HCT116 (cell line): ENCODE measurements at regions not wholly inside any gene's neighbourhood (a gene's known extent, or its start where the extent isn't known, plus 50 kb on each side); places are given as distances from the start of the nearest gene placed in this dataset.

Experiments used
- ATAC-seq: fragments of 200-7000 bp; cut with Tn5 transposase; 2 replicates; pipeline ENCODE4 v1.9.1; 2020; ENCODE audit warnings: mild to moderate bottlenecking, moderate library complexity
- BruUV-seq: library from RNA; stranded (reverse); fragments of 400-500 nt; replicated peaks from 2 replicates; lab custom pipeline; 2021; lab: Mats Ljungman, UMichigan
- CTCF ChIA-PET: fragments of 300-600 bp; sonication (Branson Sonifier 250); formaldehyde crosslinking; loops from one replicate; lab custom pipeline; 2021; ENCODE audit warnings: antibody characterized with exemption; lab: Charles Lee
- POLR2A ChIA-PET: fragments of 300-600, 350-600 bp; sonication (Branson Sonifier 250); formaldehyde crosslinking; loops from one replicate; lab custom pipeline; 2021; ENCODE audit warnings: antibody characterized with exemption; lab: Charles Lee
- RAD21 ChIA-PET, 2 experiments: fragments of 300-600 bp; sonication (Branson Sonifier 250); formaldehyde crosslinking; loops; one replicate each; lab custom pipeline; 2023; ENCODE audit warnings: low total read pairs in 2 of 2; ENCODE audit not compliant: uncharacterized antibody in 2 of 2, unreplicated experiment in 2 of 2, low non-redundant PET in 1 of 2; lab: Charles Lee
- DNase-seq: peaks from one replicate; pipeline ENCODE4 v3.0.0-alpha.2; 2010; ENCODE audit warnings: low read depth, low spot score
- H2AFZ ChIP-seq: fragments of 200-600 bp; shearing (Covaris generic), sonication (generic); 2 replicates; pipeline ENCODE4 v1.6.1; 2017; ENCODE audit warnings: low read depth, mixed run types, mixed read lengths, antibody characterized with exemption, low read length; ENCODE audit not compliant: poor library complexity, severe bottlenecking
- H3K27ac ChIP-seq: 2 replicates; pipeline ENCODE4 v1.5.1; 2012; ENCODE audit warnings: low read depth, low read length
- H3K27me3 ChIP-seq: fragments of 200-600 bp; sonication (generic); 2 replicates; pipeline ENCODE4 v1.6.1; 2016; ENCODE audit warnings: mixed run types, low read length, mixed read lengths; ENCODE audit not compliant: insufficient read depth
- H3K36me3 ChIP-seq, 2 experiments: fragments of 200-500 bp in 1 of 2; fragments of 200-600 bp in 1 of 2; sonication (Bioruptor generic) in 1 of 2; sonication (generic) in 1 of 2; 2 replicates each; pipeline versions ENCODE4 v1.5.1 to v1.6.1; 2014 to 2016; ENCODE audit warnings: low read length in 2 of 2, inconsistent platforms in 1 of 2, mixed read lengths in 1 of 2, mixed run types in 1 of 2; ENCODE audit not compliant: insufficient read depth in 2 of 2, control insufficient read depth in 1 of 2
- H3K4me1 ChIP-seq, 2 experiments: fragments of 200-600 bp in 1 of 2; sonication (generic) in 1 of 2; 2 replicates each; pipeline versions ENCODE4 v1.5.1 to v1.6.1; 2012 to 2017; ENCODE audit warnings: low read length in 2 of 2, inconsistent platforms in 1 of 2, mild to moderate bottlenecking in 1 of 2, mixed read lengths in 1 of 2, mixed run types in 1 of 2, moderate library complexity in 1 of 2; ENCODE audit not compliant: insufficient read depth in 2 of 2, control insufficient read depth in 1 of 2
- H3K4me2 ChIP-seq: fragments of 200-600 bp; sonication (generic); 2 replicates; pipeline ENCODE4 v1.6.1; 2017; ENCODE audit warnings: mixed run types, low read length, mixed read lengths
- H3K4me3 ChIP-seq, 2 experiments: fragments of 200-600 bp in 1 of 2; sonication (generic) in 1 of 2; replicated peaks in 1 of 2; 2 replicates each; pipeline ENCODE4 v1.5.1; 2011 to 2016; ENCODE audit warnings: low read length in 2 of 2, control low read depth in 1 of 2, low read depth in 1 of 2, mild to moderate bottlenecking in 1 of 2, mixed read lengths in 1 of 2, mixed run types in 1 of 2
- H3K79me2 ChIP-seq: fragments of 200-600 bp; sonication (generic); 2 replicates; pipeline ENCODE4 v1.6.1; 2017; ENCODE audit warnings: mild to moderate bottlenecking, mixed run types, low read length, moderate library complexity, mixed read lengths; ENCODE audit not compliant: insufficient read depth
- H3K9ac ChIP-seq: fragments of 200-600 bp; sonication (generic); 2 replicates; pipeline ENCODE4 v1.6.1; 2016; ENCODE audit warnings: low read length, mixed read lengths
- H3K9me2 ChIP-seq: fragments of 200-600 bp; sonication (generic), shearing (Covaris generic); 2 replicates; pipeline ENCODE4 v1.6.1; 2017; ENCODE audit warnings: mixed run types, mild to moderate bottlenecking, moderate library complexity; ENCODE audit not compliant: insufficient read depth
- H3K9me3 ChIP-seq, 2 experiments: fragments of 200-500 bp in 1 of 2; fragments of 200-600 bp in 1 of 2; sonication (Bioruptor generic) in 1 of 2; sonication (generic) in 1 of 2; 2 replicates each; pipeline ENCODE4 v1.6.1; 2014 to 2017; ENCODE audit warnings: low read length in 2 of 2, mixed read lengths in 2 of 2, inconsistent platforms in 1 of 2, low read depth in 1 of 2, mild to moderate bottlenecking in 1 of 2, mixed run types in 1 of 2, moderate library complexity in 1 of 2; ENCODE audit not compliant: control insufficient read depth in 1 of 2, insufficient read depth in 1 of 2
- H4K20me1 ChIP-seq: fragments of 200-600 bp; sonication (generic), shearing (Covaris generic); 2 replicates; pipeline ENCODE4 v1.6.1; 2017; ENCODE audit warnings: mixed run types, mild to moderate bottlenecking, moderate library complexity; ENCODE audit not compliant: insufficient read depth
- CBX3 ChIP-seq: IDR thresholded peaks from 2 replicates; pipeline ENCODE4 v1.6.1; 2012; ENCODE audit warnings: low read depth
- EZH2phosphoT487 ChIP-seq: fragments of 200-600 bp; IDR thresholded peaks from 2 replicates; pipeline ENCODE4 v1.6.1; 2018; ENCODE audit warnings: antibody characterized with exemption, borderline replicate concordance
- FOSL1 ChIP-seq: IDR thresholded peaks from 2 replicates; pipeline ENCODE4 v1.6.1; 2012; ENCODE audit warnings: low read depth
- MAX ChIP-seq: IDR thresholded peaks from 2 replicates; pipeline ENCODE4 v1.6.1; 2012
- RAD21 ChIP-seq: IDR thresholded peaks from 2 replicates; pipeline ENCODE4 v1.6.1; 2012; ENCODE audit warnings: low read depth, mild to moderate bottlenecking
- SIN3A ChIP-seq: IDR thresholded peaks from 2 replicates; pipeline ENCODE4 v1.6.1; 2012; ENCODE audit warnings: low read depth
- SP1 ChIP-seq: IDR thresholded peaks from 2 replicates; pipeline ENCODE4 v1.6.1; 2012; ENCODE audit warnings: low read depth
- TCF7L2 ChIP-seq: IDR thresholded peaks from 2 replicates; pipeline ENCODE4 v1.7.0; 2011; ENCODE audit warnings: borderline replicate concordance, inconsistent platforms; ENCODE audit not compliant: insufficient read depth, insufficient read length; ENCODE audit errors: extremely low read depth
- YY1 ChIP-seq: IDR thresholded peaks from 2 replicates; pipeline ENCODE4 v1.6.1; 2011; ENCODE audit warnings: low read length, low read depth, moderate library complexity, mild to moderate bottlenecking; ENCODE audit not compliant: insufficient replicate concordance; ENCODE audit errors: extremely low read depth
- ZFX ChIP-seq: fragments of 450-650 bp; IDR thresholded peaks from 2 replicates; pipeline ENCODE4 v1.6.1; 2017
- ZNF274 ChIP-seq: fragments of 200-500 bp; sonication (Bioruptor generic); IDR thresholded peaks from 2 replicates; pipeline ENCODE4 v1.6.1; 2014; ENCODE audit warnings: mild to moderate bottlenecking, low read depth, low read length, inconsistent platforms
- intact Hi-C: fragments of 100-400 bp; cut with micrococcal nuclease; formaldehyde crosslinking; loops from 2 replicates; pipeline ENCODE4 v1.10.0; 2022
- TF ChIP-seq, protein P1 (sequence below), 3 experiments: fragments of 200-600 bp in 1 of 3; sonication (generic) in 1 of 3; IDR thresholded peaks in 2 of 3; conservative IDR thresholded peaks in 1 of 3; 2 replicates each; pipeline ENCODE4 v1.5.1; 2012 to 2017; ENCODE audit warnings: low read depth in 2 of 3, low read length in 2 of 3, antibody characterized with exemption in 1 of 3, borderline replicate concordance in 1 of 3, control low read depth in 1 of 3, mild to moderate bottlenecking in 1 of 3, mixed read lengths in 1 of 3, mixed run types in 1 of 3, moderate library complexity in 1 of 3; ENCODE audit not compliant: insufficient read depth in 1 of 3

DNA sequence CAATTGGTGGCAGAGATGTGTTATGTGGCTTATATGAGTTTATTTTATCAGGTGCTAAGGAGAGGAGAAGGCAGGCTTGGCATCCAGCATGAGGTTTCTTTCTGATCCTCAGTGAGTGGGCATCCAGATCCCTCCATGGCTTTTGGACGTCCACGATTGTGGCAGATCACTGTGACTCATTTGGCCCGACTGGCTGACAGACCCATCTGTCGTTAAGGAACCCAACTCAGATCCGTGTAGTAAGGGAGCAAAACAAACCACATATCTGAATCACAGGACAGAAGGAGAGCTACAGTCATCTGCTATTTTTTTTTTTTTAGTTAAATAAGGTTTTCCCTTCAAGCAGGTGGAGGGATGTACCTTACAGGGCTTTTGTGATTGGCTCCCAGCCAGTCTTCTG is 197.0 kb upstream of the KCNH8 start:
- ChIA-PET RAD21 (no interaction called here), POLR2A (no interaction called here), CTCF (no interaction called here)
- Histone ChIP-seq H3K9ac (no peak overlapping the region), H3K4me1 (no peaks in the 10 kb centered on the region), H2AFZ (no peak overlapping the region), H3K27ac (no peak overlapping the region), H3K9me3 (no peaks in the 10 kb centered on the region), H3K4me2 (no peak overlapping the region), H3K27me3 (no peaks in the 10 kb centered on the region), H3K4me3 (no peak overlapping the region), H3K9me2 (no peaks in the 10 kb centered on the region), H3K36me3 (no peaks in the 10 kb centered on the region), H4K20me1 (no peaks in the 10 kb centered on the region), H3K79me2 (no peaks in the 10 kb centered on the region)
- TF ChIP-seq ZNF274 (no peak), YY1 (no peak), EZH2phosphoT487 (no peak), RAD21 (no peak), CBX3 (no peak), TCF7L2 (no peak), SP1 (no peak), SIN3A (no peak), FOSL1 (no peak), MAX (no peak), ZFX (no peak)
- TF ChIP-seq, protein P1, sequence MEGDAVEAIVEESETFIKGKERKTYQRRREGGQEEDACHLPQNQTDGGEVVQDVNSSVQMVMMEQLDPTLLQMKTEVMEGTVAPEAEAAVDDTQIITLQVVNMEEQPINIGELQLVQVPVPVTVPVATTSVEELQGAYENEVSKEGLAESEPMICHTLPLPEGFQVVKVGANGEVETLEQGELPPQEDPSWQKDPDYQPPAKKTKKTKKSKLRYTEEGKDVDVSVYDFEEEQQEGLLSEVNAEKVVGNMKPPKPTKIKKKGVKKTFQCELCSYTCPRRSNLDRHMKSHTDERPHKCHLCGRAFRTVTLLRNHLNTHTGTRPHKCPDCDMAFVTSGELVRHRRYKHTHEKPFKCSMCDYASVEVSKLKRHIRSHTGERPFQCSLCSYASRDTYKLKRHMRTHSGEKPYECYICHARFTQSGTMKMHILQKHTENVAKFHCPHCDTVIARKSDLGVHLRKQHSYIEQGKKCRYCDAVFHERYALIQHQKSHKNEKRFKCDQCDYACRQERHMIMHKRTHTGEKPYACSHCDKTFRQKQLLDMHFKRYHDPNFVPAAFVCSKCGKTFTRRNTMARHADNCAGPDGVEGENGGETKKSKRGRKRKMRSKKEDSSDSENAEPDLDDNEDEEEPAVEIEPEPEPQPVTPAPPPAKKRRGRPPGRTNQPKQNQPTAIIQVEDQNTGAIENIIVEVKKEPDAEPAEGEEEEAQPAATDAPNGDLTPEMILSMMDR (IDR thresholded peaks at IDR 0.05 in 2 of 3, conservative IDR thresholded peaks at IDR 0.05 in 1 of 3; ENCODE audit: borderline replicate concordance in 1 of 3, insufficient read depth in 1 of 3, low read depth in 2 of 3, low read length in 2 of 3), result no peak
- no TSS peak for BruUV-seq
- intact Hi-C loops, result no loop called here
- no peak for ATAC-seq
- no peak for DNase-seq
